Kidney epithelial cell (primary cell): ENCODE measurements at regions not wholly inside any gene's neighbourhood (a gene's known extent, or its start where the extent isn't known, plus 50 kb on each side); places are given as distances from the start of the nearest gene placed in this dataset.

ENCODE experiments used
- DNase-seq: peaks from one replicate; pipeline ENCODE4 v3.0.0-alpha.2; 2010; ENCODE audit warnings: low read depth
- H3K27me3 ChIP-seq: 2 replicates; pipeline ENCODE4 v1.6.0; 2011; ENCODE audit warnings: low read length; ENCODE audit not compliant: control insufficient read depth, insufficient read depth
- H3K36me3 ChIP-seq: 2 replicates; pipeline ENCODE4 v1.5.1; 2011; ENCODE audit warnings: low read length; ENCODE audit not compliant: control insufficient read depth, insufficient read depth
- H3K4me3 ChIP-seq: 2 replicates; pipeline ENCODE4 v1.5.1; 2011; ENCODE audit warnings: low read depth, mild to moderate bottlenecking, control low read depth, low read length
- CTCF ChIP-seq: IDR thresholded peaks from 2 replicates; pipeline ENCODE4 v1.5.1; 2011; ENCODE audit warnings: mild to moderate bottlenecking, moderate library complexity, low read length, control low read depth, inconsistent platforms; ENCODE audit not compliant: insufficient read depth, poor library complexity, severe bottlenecking

DNA sequence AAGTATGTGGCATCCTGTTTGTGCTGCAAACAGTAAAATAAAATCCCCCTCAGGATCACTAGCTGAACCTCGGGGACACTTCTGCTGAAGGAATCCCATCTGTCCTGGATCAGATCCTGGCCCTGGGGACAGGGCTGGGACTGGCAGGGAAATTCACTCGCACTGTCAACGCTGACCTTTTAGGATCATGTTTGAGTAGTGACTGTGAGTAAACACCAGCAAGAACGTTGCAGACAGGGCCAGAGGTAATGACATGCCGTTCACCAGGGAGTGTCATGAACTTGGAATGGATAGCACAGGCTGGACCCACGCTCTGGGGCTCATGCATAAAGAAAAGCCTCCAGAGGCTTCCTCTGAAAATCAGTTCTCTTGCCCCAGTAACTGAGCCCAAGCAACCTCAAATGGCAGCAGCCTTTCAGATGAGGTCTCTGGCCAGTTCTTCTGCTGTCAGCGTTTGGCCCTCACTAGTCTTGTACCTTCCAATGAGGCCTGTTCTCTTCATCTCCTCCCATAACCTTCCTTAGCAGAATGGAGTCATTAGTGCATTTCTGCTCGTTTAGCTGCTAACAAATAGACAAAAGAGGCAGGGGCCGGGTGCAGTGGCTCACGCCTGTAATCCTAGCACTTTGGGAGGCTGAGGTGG lies 51.0 kb upstream of the BARX2 start:
- DNase-seq: no peak
- TF ChIP-seq CTCF: no peak
- Histone ChIP-seq H3K27me3 (no peaks in the 10 kb centered on the region), H3K36me3 (no peaks in the 10 kb centered on the region), H3K4me3 (no peak overlapping the region)

GRCh38 chr11:129323896-129324502 lies 51.6 kb upstream of the BARX2 start:
- DNase-seq: no peak
- no peak overlapping the region for H3K4me3 ChIP-seq
- no peaks in the 10 kb centered on the region for H3K27me3 ChIP-seq
- H3K36me3 ChIP-seq: no peaks in the 10 kb centered on the region
- TF ChIP-seq CTCF: no peak

DNA sequence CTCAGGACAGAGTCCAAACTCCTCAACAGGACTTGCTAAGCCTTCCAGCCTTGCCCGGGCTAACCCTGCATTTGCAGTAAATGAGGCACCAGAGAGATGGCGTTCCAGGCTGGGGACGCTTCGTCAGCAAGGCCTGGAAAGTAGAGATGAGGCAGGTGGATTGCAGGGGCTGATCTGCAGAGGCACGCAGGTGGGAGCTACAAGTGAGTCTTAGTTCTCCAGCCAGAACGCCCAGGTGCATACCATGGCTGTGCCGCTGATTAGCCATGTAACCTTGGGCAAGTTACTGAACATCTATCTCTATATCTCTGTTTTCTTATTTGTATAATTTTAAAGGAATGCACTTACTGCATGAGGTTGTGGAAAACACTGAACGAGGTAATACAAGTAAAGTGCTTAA lies 52.7 kb upstream of the BARX2 start:
- Histone ChIP-seq H3K4me3 (no peak overlapping the region), H3K27me3 (no peaks in the 10 kb centered on the region), H3K36me3 (no peaks in the 10 kb centered on the region)
- no peak for TF ChIP-seq CTCF
- DNase-seq: no peak

GRCh38 chr11:129321076-129321475 lies 54.6 kb upstream of the BARX2 start:
- no peak overlapping the region for H3K4me3 ChIP-seq
- no peak for TF ChIP-seq CTCF
- no peaks in the 10 kb centered on the region for H3K36me3 ChIP-seq
- no peaks in the 10 kb centered on the region for H3K27me3 ChIP-seq
- no peak for DNase-seq

GRCh38 chr11:129320494-129320893 lies 55.2 kb upstream of the BARX2 start:
- H3K36me3 ChIP-seq: no peaks in the 10 kb centered on the region
- no peak for TF ChIP-seq CTCF
- no peak overlapping the region for H3K4me3 ChIP-seq
- no peaks in the 10 kb centered on the region for H3K27me3 ChIP-seq
- DNase-seq: no peak

DNA sequence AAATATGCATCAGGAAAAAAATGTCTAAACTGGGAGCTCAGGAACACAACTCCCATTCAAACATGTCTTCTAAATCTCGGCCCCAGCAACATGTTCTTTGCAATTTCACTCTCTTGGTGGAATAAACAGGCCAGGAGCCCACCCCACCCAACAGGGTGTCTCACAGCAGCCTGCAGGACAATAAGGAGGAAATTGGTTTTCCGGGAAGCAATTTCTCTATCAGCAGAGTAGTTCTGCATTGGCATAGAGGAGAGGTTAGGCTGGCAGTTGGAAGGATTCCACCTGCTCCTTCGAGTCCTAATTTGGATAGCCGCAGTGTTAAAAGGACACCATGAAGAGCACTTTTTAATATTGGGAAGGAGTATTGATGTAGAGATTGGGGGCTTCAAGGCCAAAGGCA lies 55.9 kb upstream of the BARX2 start:
- H3K4me3 ChIP-seq: no peak overlapping the region
- DNase-seq: no peak
- H3K36me3 ChIP-seq: no peaks in the 10 kb centered on the region
- H3K27me3 ChIP-seq: no peaks in the 10 kb centered on the region
- no peak for TF ChIP-seq CTCF
